Right atrium auricular region (tissue), 2 donors: ENCODE measurements at regions not wholly inside any gene's neighbourhood (a gene's known extent, or its start where the extent isn't known, plus 50 kb on each side); places are given as distances from the start of the nearest gene placed in this dataset.

Experiments
- DNase-seq: peaks from one replicate; pipeline ENCODE4 v3.0.0-alpha.2; 2019; ENCODE audit warnings: low spot score
- H3K27ac ChIP-seq, 2 donors: fragments of 200-600 bp; sonication (generic); 1 replicate in 1 of 2; 2 replicates in 1 of 2; pipeline ENCODE4 v1.5.1; 2016 to 2019
- H3K27me3 ChIP-seq, 2 donors: fragments of 200-600 bp; sonication (generic); one replicate each; pipeline versions ENCODE4 v1.5.1 to v1.6.0; 2017 to 2019
- H3K36me3 ChIP-seq: fragments of 200-600 bp; sonication (generic); one replicate; pipeline ENCODE4 v1.5.1; 2016
- H3K4me1 ChIP-seq, 2 donors: fragments of 200-600 bp; sonication (generic); one replicate each; pipeline versions ENCODE4 v1.5.1 to v1.6.0; 2017 to 2019
- H3K4me3 ChIP-seq, 2 donors: fragments of 200-600 bp; sonication (generic); 1 replicate in 1 of 2; 2 replicates in 1 of 2; pipeline ENCODE4 v1.5.1; 2017 to 2019; ENCODE audit warnings: mild to moderate bottlenecking in 1 of 2, moderate library complexity in 1 of 2
- H3K9me3 ChIP-seq, 2 donors: fragments of 200-600 bp; sonication (generic); one replicate each; pipeline ENCODE4 v1.5.1; 2019
- CTCF ChIP-seq, 2 donors: fragments of 200-600 bp; sonication (generic); IDR thresholded peaks; one replicate each; pipeline ENCODE4 v1.5.1; 2019; ENCODE audit warnings: antibody characterized with exemption in 2 of 2

- H3K4me3 ChIP-seq, result no peak overlapping the region
- H3K36me3 ChIP-seq, result no peaks in the 10 kb centered on the region
- no peaks in the 10 kb centered on the region for H3K9me3 ChIP-seq
- peaks cover 0 to 14% of the 10 kb centered on the region in 2 donors for H3K4me1 ChIP-seq
- DNase-seq, result no peak
- no peak overlapping the region for H3K27ac ChIP-seq
- TF ChIP-seq CTCF (IDR thresholded peaks at IDR 0.05), result no peak
- no peaks in the 10 kb centered on the region for H3K27me3 ChIP-seq
Observed at GRCh38 chr9:99466781-99467180, 244.7 kb downstream of the SEC61B start.

GRCh38 chr9:99471033-99471432 lies 249.0 kb downstream of the SEC61B start:
- no peak for TF ChIP-seq CTCF (IDR thresholded peaks at IDR 0.05)
- no peaks in the 10 kb centered on the region for H3K36me3 ChIP-seq
- H3K27ac ChIP-seq, result no peak overlapping the region
- H3K27me3 ChIP-seq, result no peaks in the 10 kb centered on the region
- no peak overlapping the region for H3K4me3 ChIP-seq
- no peaks in the 10 kb centered on the region for H3K9me3 ChIP-seq
- DNase-seq, result no peak
- H3K4me1 ChIP-seq, result peaks cover 0 to 5% of the 10 kb centered on the region in 2 donors

- Histone ChIP-seq H3K9me3 (no peaks in the 10 kb centered on the region), H3K27ac (no peak overlapping the region), H3K4me3 (no peak overlapping the region), H3K4me1 (peaks cover 0 to 5% of the 10 kb centered on the region in 2 donors), H3K36me3 (no peaks in the 10 kb centered on the region), H3K27me3 (no peaks in the 10 kb centered on the region)
- DNase-seq, result no peak
- no peak for TF ChIP-seq CTCF (IDR thresholded peaks at IDR 0.05)
Observed at GRCh38 chr9:99472240-99472915, 250.3 kb downstream of the SEC61B start.

GRCh38 chr9:99472916-99473245 lies 250.8 kb downstream of the SEC61B start:
- DNase-seq, result no peak
- H3K36me3 ChIP-seq, result no peaks in the 10 kb centered on the region
- H3K4me3 ChIP-seq, result no peak overlapping the region
- no peaks in the 10 kb centered on the region for H3K27me3 ChIP-seq
- no peaks in the 10 kb centered on the region for H3K9me3 ChIP-seq
- no peak overlapping the region for H3K27ac ChIP-seq
- no peak for TF ChIP-seq CTCF (IDR thresholded peaks at IDR 0.05)
- H3K4me1 ChIP-seq, result peaks cover 0 to 5% of the 10 kb centered on the region in 2 donors

- Histone ChIP-seq H3K27me3 (no peaks in the 10 kb centered on the region), H3K4me1 (peaks cover 0 to 5% of the 10 kb centered on the region in 2 donors), H3K4me3 (no peak overlapping the region), H3K27ac (peak overlapping the region in 1 of 2 donors; percentile 20), H3K9me3 (no peaks in the 10 kb centered on the region), H3K36me3 (no peaks in the 10 kb centered on the region)
- no peak for DNase-seq
- no peak for TF ChIP-seq CTCF (IDR thresholded peaks at IDR 0.05)
Observed at GRCh38 chr9:99474186-99474585, 252.1 kb downstream of the SEC61B start.
